ENCODE measurements at regions not wholly inside any gene's neighbourhood (a gene's known extent, or its start where the extent isn't known, plus 50 kb on each side); places are given as distances from the start of the nearest gene placed in this dataset.

DNA sequence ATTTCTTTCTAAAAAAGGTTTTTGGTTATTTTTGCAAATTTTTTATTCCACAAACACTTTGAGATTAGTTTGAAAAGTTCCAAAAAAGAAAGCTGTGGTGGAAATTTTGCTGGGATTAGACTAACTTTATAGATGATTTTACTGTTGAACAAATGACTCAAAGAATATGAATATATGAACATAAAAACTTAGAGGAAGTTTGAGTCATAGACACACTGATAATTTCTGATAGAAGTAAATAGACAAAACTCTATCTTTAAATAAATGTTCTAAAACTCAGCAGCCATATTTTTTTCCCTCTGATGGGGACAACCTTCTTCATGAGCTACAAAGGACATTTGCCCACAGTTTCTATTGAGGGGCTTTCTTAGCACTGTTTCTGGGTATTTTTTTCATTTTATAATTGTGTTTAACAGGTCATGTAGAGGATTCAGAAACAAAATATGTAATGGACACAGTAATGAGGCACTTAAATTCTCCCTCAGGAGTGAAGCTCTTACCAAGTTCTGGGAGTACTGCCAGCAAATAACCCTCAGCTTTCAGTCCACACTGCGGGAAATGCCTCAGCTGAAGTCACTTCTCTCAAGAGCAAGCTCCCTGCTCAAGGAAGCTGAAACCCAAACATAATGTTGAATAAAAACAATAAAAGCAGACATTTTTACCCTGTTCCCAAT lies 157.6 kb downstream of the NFKBIZ start:
- TF ChIP-seq REST (IDR thresholded peaks at IDR 0.05; ENCODE audit: borderline replicate concordance) (no peak), EZH2 (IDR thresholded peaks at IDR 0.05; ENCODE audit: borderline replicate concordance, insufficient read depth, low read length, poor library complexity, severe bottlenecking) (no peak), EP300 (conservative IDR thresholded peaks at IDR 0.05; ENCODE audit: poor library complexity, severe bottlenecking) (no peak), RAD21 (conservative IDR thresholded peaks at IDR 0.05) (no peak), POLR2AphosphoS5 (IDR thresholded peaks at IDR 0.05) (no peak), SMC3 (conservative IDR thresholded peaks at IDR 0.05; ENCODE audit: poor library complexity) (no peak)
- TF ChIP-seq, protein P1, sequence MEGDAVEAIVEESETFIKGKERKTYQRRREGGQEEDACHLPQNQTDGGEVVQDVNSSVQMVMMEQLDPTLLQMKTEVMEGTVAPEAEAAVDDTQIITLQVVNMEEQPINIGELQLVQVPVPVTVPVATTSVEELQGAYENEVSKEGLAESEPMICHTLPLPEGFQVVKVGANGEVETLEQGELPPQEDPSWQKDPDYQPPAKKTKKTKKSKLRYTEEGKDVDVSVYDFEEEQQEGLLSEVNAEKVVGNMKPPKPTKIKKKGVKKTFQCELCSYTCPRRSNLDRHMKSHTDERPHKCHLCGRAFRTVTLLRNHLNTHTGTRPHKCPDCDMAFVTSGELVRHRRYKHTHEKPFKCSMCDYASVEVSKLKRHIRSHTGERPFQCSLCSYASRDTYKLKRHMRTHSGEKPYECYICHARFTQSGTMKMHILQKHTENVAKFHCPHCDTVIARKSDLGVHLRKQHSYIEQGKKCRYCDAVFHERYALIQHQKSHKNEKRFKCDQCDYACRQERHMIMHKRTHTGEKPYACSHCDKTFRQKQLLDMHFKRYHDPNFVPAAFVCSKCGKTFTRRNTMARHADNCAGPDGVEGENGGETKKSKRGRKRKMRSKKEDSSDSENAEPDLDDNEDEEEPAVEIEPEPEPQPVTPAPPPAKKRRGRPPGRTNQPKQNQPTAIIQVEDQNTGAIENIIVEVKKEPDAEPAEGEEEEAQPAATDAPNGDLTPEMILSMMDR (IDR thresholded peaks at IDR 0.05; ENCODE audit: poor library complexity, severe bottlenecking): no peak
